Type B pancreatic cell (in vitro differentiated cells): ENCODE measurements at regions not wholly inside any gene's neighbourhood (a gene's known extent, or its start where the extent isn't known, plus 50 kb on each side); places are given as distances from the start of the nearest gene placed in this dataset.

ENCODE experiments used
- DNase-seq: peaks from one replicate; pipeline ENCODE4 v3.0.0; 2021; ENCODE audit warnings: mixed read lengths; ENCODE audit not compliant: unreplicated experiment; ENCODE audit errors: extremely low spot score
- H3K27ac Mint-ChIP-seq: 2 replicates; pipeline ENCODE4 v1.8.0; 2021; ENCODE audit warnings: mild to moderate bottlenecking, mixed read lengths
- H3K27me3 Mint-ChIP-seq: 2 replicates; pipeline ENCODE4 v1.8.0; 2021; ENCODE audit warnings: mixed read lengths
- H3K36me3 Mint-ChIP-seq: 2 replicates; pipeline ENCODE4 v1.8.0; 2021; ENCODE audit warnings: mixed read lengths
- H3K4me1 Mint-ChIP-seq: one replicate; pipeline ENCODE4 v1.8.0; 2021; ENCODE audit warnings: mixed read lengths; ENCODE audit not compliant: unreplicated experiment
- H3K4me3 Mint-ChIP-seq: 2 replicates; pipeline ENCODE4 v1.8.0; 2021; ENCODE audit warnings: mild to moderate bottlenecking, mixed read lengths
- H3K9me3 Mint-ChIP-seq: 2 replicates; pipeline ENCODE4 v1.8.0; 2021; ENCODE audit warnings: mixed read lengths
- TF ChIP-seq, protein P1 (sequence below): fragments of 200-600 bp; sonication (generic); conservative IDR thresholded peaks from 2 replicates; pipeline ENCODE4 v1.5.0; 2021; ENCODE audit warnings: antibody characterized with exemption, mild to moderate bottlenecking

DNA sequence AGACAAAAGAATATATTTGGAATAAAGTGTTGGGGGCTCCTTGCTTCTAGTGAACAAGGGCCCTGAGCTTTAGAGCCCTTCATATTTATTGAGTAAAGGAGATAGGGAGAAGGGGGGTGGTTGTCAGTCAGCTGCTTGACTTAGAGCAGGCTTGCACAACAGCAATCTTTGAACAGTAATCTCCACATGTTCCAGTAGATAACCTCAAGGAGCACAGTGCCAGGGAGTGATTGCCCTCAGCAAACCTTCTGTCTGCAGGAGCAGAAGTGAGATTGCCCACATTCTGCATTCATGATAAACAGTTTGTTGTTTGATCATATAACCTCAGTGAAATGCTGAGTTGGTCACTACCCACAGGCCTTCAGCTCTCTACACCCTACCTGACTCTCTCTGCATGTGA lies 205.8 kb upstream of the CXCL13 start:
- no peak overlapping the region for H3K4me3 Mint-ChIP-seq

DNA sequence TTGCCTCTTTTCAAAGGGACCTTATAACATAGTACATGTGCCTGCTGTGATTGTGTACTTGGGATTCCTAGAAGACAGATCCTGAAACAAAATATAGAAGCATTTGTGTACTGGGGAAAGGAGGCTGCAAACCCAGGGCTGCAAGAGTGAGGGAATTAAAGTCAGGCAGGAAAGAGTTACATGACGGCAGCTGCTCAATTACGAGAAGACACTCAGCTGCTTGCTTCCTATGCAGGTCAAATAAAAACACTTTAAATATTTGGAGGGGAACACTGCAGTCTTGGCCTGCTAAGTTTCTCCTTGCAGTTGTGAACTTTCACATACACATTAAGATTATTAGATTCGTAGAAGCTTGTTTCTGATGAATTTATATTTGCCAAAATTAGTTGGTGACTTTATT lies 191.9 kb upstream of the CXCL13 start:
- Mint-ChIP-seq H3K4me3 (no peak overlapping the region), H3K4me1 (no peaks in the 10 kb centered on the region), H3K9me3 (no peaks in the 10 kb centered on the region), H3K27ac (no peak overlapping the region), H3K36me3 (no peaks in the 10 kb centered on the region), H3K27me3 (peaks cover 28% of the 10 kb centered on the region)
- no peak for DNase-seq
- TF ChIP-seq, protein P1, sequence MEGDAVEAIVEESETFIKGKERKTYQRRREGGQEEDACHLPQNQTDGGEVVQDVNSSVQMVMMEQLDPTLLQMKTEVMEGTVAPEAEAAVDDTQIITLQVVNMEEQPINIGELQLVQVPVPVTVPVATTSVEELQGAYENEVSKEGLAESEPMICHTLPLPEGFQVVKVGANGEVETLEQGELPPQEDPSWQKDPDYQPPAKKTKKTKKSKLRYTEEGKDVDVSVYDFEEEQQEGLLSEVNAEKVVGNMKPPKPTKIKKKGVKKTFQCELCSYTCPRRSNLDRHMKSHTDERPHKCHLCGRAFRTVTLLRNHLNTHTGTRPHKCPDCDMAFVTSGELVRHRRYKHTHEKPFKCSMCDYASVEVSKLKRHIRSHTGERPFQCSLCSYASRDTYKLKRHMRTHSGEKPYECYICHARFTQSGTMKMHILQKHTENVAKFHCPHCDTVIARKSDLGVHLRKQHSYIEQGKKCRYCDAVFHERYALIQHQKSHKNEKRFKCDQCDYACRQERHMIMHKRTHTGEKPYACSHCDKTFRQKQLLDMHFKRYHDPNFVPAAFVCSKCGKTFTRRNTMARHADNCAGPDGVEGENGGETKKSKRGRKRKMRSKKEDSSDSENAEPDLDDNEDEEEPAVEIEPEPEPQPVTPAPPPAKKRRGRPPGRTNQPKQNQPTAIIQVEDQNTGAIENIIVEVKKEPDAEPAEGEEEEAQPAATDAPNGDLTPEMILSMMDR = no peak

More for the DNA sequence above, 205.8 kb upstream of the CXCL13 start:
- peaks cover 7% of the 10 kb centered on the region for H3K9me3 Mint-ChIP-seq
- peaks cover 36% of the 10 kb centered on the region for H3K27me3 Mint-ChIP-seq
- TF ChIP-seq, protein P1 = no peak
- H3K27ac Mint-ChIP-seq = no peak overlapping the region
- DNase-seq = no peak
- no peaks in the 10 kb centered on the region for H3K36me3 Mint-ChIP-seq
- no peaks in the 10 kb centered on the region for H3K4me1 Mint-ChIP-seq

- H3K27me3 Mint-ChIP-seq = peaks cover 28% of the 10 kb centered on the region
- H3K9me3 Mint-ChIP-seq = no peaks in the 10 kb centered on the region
- no peak overlapping the region for H3K4me3 Mint-ChIP-seq
- TF ChIP-seq, protein P1 = no peak
- H3K36me3 Mint-ChIP-seq = no peaks in the 10 kb centered on the region
- no peak overlapping the region for H3K27ac Mint-ChIP-seq
- DNase-seq = no peak
- no peaks in the 10 kb centered on the region for H3K4me1 Mint-ChIP-seq
These were observed 189.9 kb upstream of the CXCL13 start for GRCh38 chr4:77415689-77416088.

DNA sequence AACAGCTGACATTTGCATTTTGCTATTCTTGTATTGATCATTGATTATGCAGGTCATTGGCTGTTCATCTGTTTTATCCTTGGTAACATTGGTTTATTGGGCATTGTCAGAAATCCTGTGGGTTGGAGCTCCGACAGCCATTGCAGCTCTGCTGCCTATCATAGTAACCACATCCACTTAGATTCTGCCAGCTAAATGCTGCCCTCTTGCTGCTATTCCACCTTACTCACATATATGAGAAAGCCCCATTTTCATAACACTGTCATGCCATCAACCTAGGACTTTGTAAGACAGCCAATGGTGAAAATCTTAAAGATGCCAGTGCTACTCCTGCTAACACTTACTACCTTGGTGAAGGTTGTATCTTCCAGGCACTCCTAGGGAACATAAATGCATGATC lies 187.3 kb upstream of the CXCL13 start:
- Mint-ChIP-seq H3K9me3 (no peaks in the 10 kb centered on the region), H3K4me1 (no peaks in the 10 kb centered on the region), H3K27me3 (peaks cover 14% of the 10 kb centered on the region), H3K27ac (no peak overlapping the region), H3K4me3 (no peak overlapping the region), H3K36me3 (no peaks in the 10 kb centered on the region)
- no peak for DNase-seq
- TF ChIP-seq, protein P1 = peak; percentile 21

GRCh38 chr4:77430847-77431246 lies 174.8 kb upstream of the CXCL13 start:
- Mint-ChIP-seq H3K36me3 (no peaks in the 10 kb centered on the region), H3K27ac (no peak overlapping the region), H3K27me3 (peaks cover 9% of the 10 kb centered on the region), H3K9me3 (no peaks in the 10 kb centered on the region), H3K4me1 (no peaks in the 10 kb centered on the region), H3K4me3 (no peak overlapping the region)
- TF ChIP-seq, protein P1 = no peak
- no peak for DNase-seq

DNA sequence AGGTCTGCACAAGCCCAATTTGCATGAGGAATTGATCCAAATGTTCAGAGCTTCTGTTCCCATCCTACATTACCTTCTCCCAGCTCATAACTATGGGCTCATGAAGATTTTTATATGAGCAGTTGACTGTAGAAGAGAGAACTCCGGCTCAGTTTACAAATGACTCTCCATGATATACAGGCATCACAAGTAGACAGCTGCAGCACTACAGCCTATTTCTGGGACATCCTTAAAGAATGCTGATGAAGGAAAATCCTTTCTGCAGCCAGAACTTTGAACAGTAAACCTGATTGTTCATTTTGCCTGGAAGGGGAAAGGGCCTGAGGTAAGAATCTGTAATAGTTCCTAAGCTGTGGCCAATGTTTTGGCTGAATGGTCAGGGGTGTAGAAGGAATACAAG lies 174.1 kb upstream of the CXCL13 start:
- peaks cover 8% of the 10 kb centered on the region for H3K27me3 Mint-ChIP-seq
- no peak overlapping the region for H3K27ac Mint-ChIP-seq
- H3K4me1 Mint-ChIP-seq = no peaks in the 10 kb centered on the region
- DNase-seq = no peak
- H3K9me3 Mint-ChIP-seq = no peaks in the 10 kb centered on the region
- TF ChIP-seq, protein P1 = no peak
- H3K4me3 Mint-ChIP-seq = no peak overlapping the region
- H3K36me3 Mint-ChIP-seq = no peaks in the 10 kb centered on the region
